Neural progenitor cell (in vitro differentiated cells): ENCODE measurements at regions not wholly inside any gene's neighbourhood (a gene's known extent, or its start where the extent isn't known, plus 50 kb on each side); places are given as distances from the start of the nearest gene placed in this dataset.

Source experiments
- CTCF ChIP-seq: fragments of 200-600 bp; sonication (generic); IDR thresholded peaks from 2 replicates; pipeline ENCODE4 v1.5.1; 2017; ENCODE audit warnings: antibody characterized with exemption, mild to moderate bottlenecking
- EZH2 ChIP-seq: fragments of 200-600 bp; sonication (generic); IDR thresholded peaks from 2 replicates; pipeline ENCODE4 v1.6.1; 2017; ENCODE audit warnings: antibody characterized with exemption, mild to moderate bottlenecking, moderate library complexity
- EZH2phosphoT487 ChIP-seq: fragments of 200-600 bp; sonication (generic); IDR thresholded peaks from 2 replicates; pipeline ENCODE4 v1.6.1; 2017; ENCODE audit warnings: antibody characterized with exemption

GRCh38 chr2:136492901-136493300 is 272.4 kb upstream of the THSD7B start:
- TF ChIP-seq CTCF (no peak), EZH2phosphoT487 (no peak), EZH2 (no peak)
